Spleen (tissue), 7 donors: ENCODE measurements at regions not wholly inside any gene's neighbourhood (a gene's known extent, or its start where the extent isn't known, plus 50 kb on each side); places are given as distances from the start of the nearest gene placed in this dataset.

Experiments
- CTCF ChIP-seq, 11 experiments: fragments of 200-600 bp in 7 of 11; fragments of 450-650 bp in 4 of 11; sonication (generic) in 4 of 11; IDR thresholded peaks in 8 of 11; conservative IDR thresholded peaks in 3 of 11; 1 replicate in 7 of 11; 2 replicates in 4 of 11; pipeline versions ENCODE4 v1.4.0 to v1.8.0; 2016 to 2021; ENCODE audit warnings: antibody characterized with exemption in 11 of 11, inconsistent platforms in 4 of 11, mild to moderate bottlenecking in 1 of 11
- POLR2A ChIP-seq, 3 donors: fragments of 450-650 bp; IDR thresholded peaks; one replicate each; pipeline ENCODE4 v1.5.1; 2017; ENCODE audit warnings: antibody characterized with exemption in 3 of 3, mild to moderate bottlenecking in 1 of 3
- donor health status: DM: no; HTN: no; CAD: no; lungs with moderate emphysema.
- donor health status: DM: no; HTN: no; CAD: no.
- donor health status: DM: no; HTN: no; CAD: no.

GRCh38 chr5:88606173-88606572 lies 276.8 kb downstream of the MEF2C start:
- TF ChIP-seq CTCF (IDR thresholded peaks at IDR 0.05 in 8 of 11, conservative IDR thresholded peaks at IDR 0.05 in 3 of 11) (no peak), POLR2A (IDR thresholded peaks at IDR 0.05) (no peak)
